ENCODE measurements at regions not wholly inside any gene's neighbourhood (a gene's known extent, or its start where the extent isn't known, plus 50 kb on each side); places are given as distances from the start of the nearest gene placed in this dataset.

DNA sequence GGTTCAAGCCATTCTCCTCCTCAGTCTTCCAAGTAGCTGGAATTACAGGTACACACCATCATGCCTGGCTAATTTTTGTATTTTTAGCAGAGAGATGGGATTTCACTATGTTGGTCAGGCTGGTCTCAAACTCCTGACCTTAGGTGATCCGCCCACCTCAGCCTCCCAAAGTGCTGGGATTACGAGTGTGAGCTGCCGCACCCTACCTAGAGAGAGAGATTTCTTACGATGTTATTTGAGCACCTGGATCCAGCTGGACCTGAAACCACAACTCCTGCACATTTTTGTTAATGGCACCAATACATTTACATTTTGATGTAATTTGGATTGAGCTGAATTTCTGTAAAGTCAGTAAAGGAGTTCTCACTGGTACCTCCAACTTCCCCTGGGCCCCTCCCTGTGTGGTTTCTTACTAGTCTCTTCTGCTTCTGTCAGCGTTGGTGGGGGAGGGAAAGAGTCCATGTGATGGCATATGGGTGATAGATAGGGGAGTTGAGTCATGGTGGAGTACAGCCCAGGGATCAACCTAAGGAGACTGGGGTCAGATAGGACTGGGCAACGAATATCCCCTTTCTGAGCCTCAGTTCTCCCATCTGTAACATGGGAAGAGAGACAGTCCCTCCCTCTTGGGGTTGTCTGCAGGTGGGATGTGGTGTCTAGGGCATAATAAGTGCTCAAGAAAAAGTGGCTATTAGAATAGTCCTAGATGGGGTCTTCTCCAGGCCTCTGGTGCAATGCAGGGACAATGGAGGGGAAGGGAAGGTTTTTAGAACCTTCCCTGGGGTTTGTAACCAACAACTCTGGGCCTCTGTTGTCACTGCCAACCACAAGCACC, 83.3 kb upstream of the MED13L start:
- no peak for TF ChIP-seq POLR2A (IDR thresholded peaks at IDR 0.05; ENCODE audit: extremely low read depth, insufficient read length)
- TF ChIP-seq, protein P1, sequence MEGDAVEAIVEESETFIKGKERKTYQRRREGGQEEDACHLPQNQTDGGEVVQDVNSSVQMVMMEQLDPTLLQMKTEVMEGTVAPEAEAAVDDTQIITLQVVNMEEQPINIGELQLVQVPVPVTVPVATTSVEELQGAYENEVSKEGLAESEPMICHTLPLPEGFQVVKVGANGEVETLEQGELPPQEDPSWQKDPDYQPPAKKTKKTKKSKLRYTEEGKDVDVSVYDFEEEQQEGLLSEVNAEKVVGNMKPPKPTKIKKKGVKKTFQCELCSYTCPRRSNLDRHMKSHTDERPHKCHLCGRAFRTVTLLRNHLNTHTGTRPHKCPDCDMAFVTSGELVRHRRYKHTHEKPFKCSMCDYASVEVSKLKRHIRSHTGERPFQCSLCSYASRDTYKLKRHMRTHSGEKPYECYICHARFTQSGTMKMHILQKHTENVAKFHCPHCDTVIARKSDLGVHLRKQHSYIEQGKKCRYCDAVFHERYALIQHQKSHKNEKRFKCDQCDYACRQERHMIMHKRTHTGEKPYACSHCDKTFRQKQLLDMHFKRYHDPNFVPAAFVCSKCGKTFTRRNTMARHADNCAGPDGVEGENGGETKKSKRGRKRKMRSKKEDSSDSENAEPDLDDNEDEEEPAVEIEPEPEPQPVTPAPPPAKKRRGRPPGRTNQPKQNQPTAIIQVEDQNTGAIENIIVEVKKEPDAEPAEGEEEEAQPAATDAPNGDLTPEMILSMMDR (IDR thresholded peaks at IDR 0.05; ENCODE audit: low read depth, low read length) = no peak
